ENCODE measurements at regions not wholly inside any gene's neighbourhood (a gene's known extent, or its start where the extent isn't known, plus 50 kb on each side); places are given as distances from the start of the nearest gene placed in this dataset.

DNA sequence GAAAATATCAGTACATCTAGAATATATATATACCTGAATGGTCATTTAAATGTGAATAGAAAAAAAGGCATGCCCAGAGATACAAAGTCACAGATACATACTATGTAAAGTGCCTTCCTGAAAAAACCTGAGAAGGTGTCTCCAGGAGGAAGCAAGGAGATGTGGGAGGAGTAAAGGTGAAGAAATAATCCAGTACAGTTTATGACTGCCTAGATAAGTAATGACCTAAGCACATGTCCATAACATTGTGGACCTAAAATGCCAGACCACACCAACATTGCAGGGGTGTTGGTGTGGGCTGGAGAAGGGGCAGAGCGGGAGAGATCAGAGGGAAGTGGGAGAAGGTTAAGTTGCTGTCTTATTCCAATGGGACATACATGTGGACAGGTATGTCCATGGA, 226.9 kb downstream of the ZNF621 start:
- DNase-seq (ENCODE audit: low spot score): no peak
- Histone ChIP-seq H3K4me3 (ENCODE audit: low read depth, low read length, poor library complexity, severe bottlenecking) (no peak overlapping the region), H3K27ac (ENCODE audit: low read depth, low read length, poor library complexity, severe bottlenecking) (no peak overlapping the region), H2AFZ (ENCODE audit: low read length) (no peak overlapping the region), H3K9me2 (ENCODE audit: insufficient read depth, low read length) (no peaks in the 10 kb centered on the region), H3K4me1 (ENCODE audit: insufficient read depth, low read length, poor library complexity, severe bottlenecking) (no peaks in the 10 kb centered on the region), H4K20me1 (ENCODE audit: insufficient read depth, low read length) (no peaks in the 10 kb centered on the region), H3K4me2 (ENCODE audit: low read length) (no peak overlapping the region), H3K36me3 (ENCODE audit: insufficient read depth, low read length) (no peaks in the 10 kb centered on the region), H3K9me3 (ENCODE audit: low read length) (no peaks in the 10 kb centered on the region), H3K79me2 (ENCODE audit: insufficient read depth, low read depth, low read length) (no peaks in the 10 kb centered on the region)
- no peak for TF ChIP-seq EZH2phosphoT487 (IDR thresholded peaks at IDR 0.05; ENCODE audit: borderline replicate concordance, low read depth, low read length)
- no TSS peak for BruUV-seq (replicated peaks)
- POLR2A ChIA-PET: no interaction called here
- CTCF ChIA-PET (ENCODE audit: unreplicated experiment): no interaction called here
- intact Hi-C loops (cut with micrococcal nuclease; ENCODE audit: unreplicated experiment): no loop called here

GRCh38 chr3:40752492-40752891, 227.7 kb downstream of the ZNF621 start:
- BruUV-seq (replicated peaks): no TSS peak
- Histone ChIP-seq H3K4me3 (ENCODE audit: low read depth, low read length, poor library complexity, severe bottlenecking) (no peak overlapping the region), H2AFZ (ENCODE audit: low read length) (no peak overlapping the region), H3K9me3 (ENCODE audit: low read length) (no peaks in the 10 kb centered on the region), H3K27ac (ENCODE audit: low read depth, low read length, poor library complexity, severe bottlenecking) (no peak overlapping the region), H4K20me1 (ENCODE audit: insufficient read depth, low read length) (no peaks in the 10 kb centered on the region), H3K4me1 (ENCODE audit: insufficient read depth, low read length, poor library complexity, severe bottlenecking) (no peaks in the 10 kb centered on the region), H3K36me3 (ENCODE audit: insufficient read depth, low read length) (no peaks in the 10 kb centered on the region), H3K4me2 (ENCODE audit: low read length) (no peak overlapping the region), H3K9me2 (ENCODE audit: insufficient read depth, low read length) (no peaks in the 10 kb centered on the region), H3K79me2 (ENCODE audit: insufficient read depth, low read depth, low read length) (no peaks in the 10 kb centered on the region)
- POLR2A ChIA-PET: no interaction called here
- CTCF ChIA-PET (ENCODE audit: unreplicated experiment): no interaction called here
- no peak for DNase-seq (ENCODE audit: low spot score)
- intact Hi-C loops (cut with micrococcal nuclease; ENCODE audit: unreplicated experiment): no loop called here
- no peak for TF ChIP-seq CTCF (conservative IDR thresholded peaks at IDR 0.05; ENCODE audit: low read length)
- no peak for TF ChIP-seq EZH2phosphoT487 (IDR thresholded peaks at IDR 0.05; ENCODE audit: borderline replicate concordance, low read depth, low read length)

- no peak overlapping the region for H3K4me3 ChIP-seq (ENCODE audit: low read depth, low read length, poor library complexity, severe bottlenecking)
- H3K36me3 ChIP-seq (ENCODE audit: insufficient read depth, low read length): no peaks in the 10 kb centered on the region
- no peak overlapping the region for H3K4me2 ChIP-seq (ENCODE audit: low read length)
- ChIA-PET CTCF (ENCODE audit: unreplicated experiment) (no interaction called here), POLR2A (no interaction called here)
- no peaks in the 10 kb centered on the region for H3K9me3 ChIP-seq (ENCODE audit: low read length)
- H3K9me2 ChIP-seq (ENCODE audit: insufficient read depth, low read length): no peaks in the 10 kb centered on the region
- H4K20me1 ChIP-seq (ENCODE audit: insufficient read depth, low read length): no peaks in the 10 kb centered on the region
- no peak overlapping the region for H3K27ac ChIP-seq (ENCODE audit: low read depth, low read length, poor library complexity, severe bottlenecking)
- H3K4me1 ChIP-seq (ENCODE audit: insufficient read depth, low read length, poor library complexity, severe bottlenecking): no peaks in the 10 kb centered on the region
- TF ChIP-seq EZH2phosphoT487 (IDR thresholded peaks at IDR 0.05; ENCODE audit: borderline replicate concordance, low read depth, low read length): no peak
- TF ChIP-seq CTCF (conservative IDR thresholded peaks at IDR 0.05; ENCODE audit: low read length): no peak
- no peaks in the 10 kb centered on the region for H3K79me2 ChIP-seq (ENCODE audit: insufficient read depth, low read depth, low read length)
- no TSS peak for BruUV-seq (replicated peaks)
- H2AFZ ChIP-seq (ENCODE audit: low read length): no peak overlapping the region
- intact Hi-C loops (cut with micrococcal nuclease; ENCODE audit: unreplicated experiment): no loop called here
- no peak for DNase-seq (ENCODE audit: low spot score)
Observed at GRCh38 chr3:40753291-40753770, 228.6 kb downstream of the ZNF621 start.

Measured in OCI-LY7 (cell line).